ENCODE measurements at regions not wholly inside any gene's neighbourhood (a gene's known extent, or its start where the extent isn't known, plus 50 kb on each side); places are given as distances from the start of the nearest gene placed in this dataset.

- DNase-seq: no peak
Observed at GRCh38 chr18:22355598-22355997, 62.1 kb downstream of the CTAGE1 start.

GRCh38 chr18:22355069-22355468 is 62.6 kb downstream of the CTAGE1 start:
- no peak for DNase-seq

DNA sequence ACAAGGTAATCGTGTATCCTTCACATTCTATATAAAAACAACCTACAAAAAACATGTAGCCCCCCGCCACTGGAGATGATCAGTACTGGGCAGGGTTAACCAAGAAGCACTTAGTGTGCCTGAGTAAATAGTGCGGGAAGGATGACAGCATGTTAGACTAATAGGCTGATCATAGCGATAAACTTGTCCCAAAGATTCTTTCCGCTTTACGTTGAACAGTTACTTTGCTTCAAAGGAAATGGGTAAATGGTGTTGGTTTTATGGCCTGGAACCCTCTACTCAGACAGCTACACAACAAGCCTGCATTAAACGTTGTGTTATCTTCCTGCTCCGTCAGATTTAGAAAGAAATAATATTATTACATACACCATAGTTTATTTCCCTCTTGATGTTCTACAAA is 67.7 kb downstream of the CTAGE1 start:
- DNase-seq: no peak

GRCh38 chr18:22349317-22349898 is 68.3 kb downstream of the CTAGE1 start:
- no peak for DNase-seq

- DNase-seq: no peak
Observed at GRCh38 chr18:22348521-22349316, 69.0 kb downstream of the CTAGE1 start.

DNA sequence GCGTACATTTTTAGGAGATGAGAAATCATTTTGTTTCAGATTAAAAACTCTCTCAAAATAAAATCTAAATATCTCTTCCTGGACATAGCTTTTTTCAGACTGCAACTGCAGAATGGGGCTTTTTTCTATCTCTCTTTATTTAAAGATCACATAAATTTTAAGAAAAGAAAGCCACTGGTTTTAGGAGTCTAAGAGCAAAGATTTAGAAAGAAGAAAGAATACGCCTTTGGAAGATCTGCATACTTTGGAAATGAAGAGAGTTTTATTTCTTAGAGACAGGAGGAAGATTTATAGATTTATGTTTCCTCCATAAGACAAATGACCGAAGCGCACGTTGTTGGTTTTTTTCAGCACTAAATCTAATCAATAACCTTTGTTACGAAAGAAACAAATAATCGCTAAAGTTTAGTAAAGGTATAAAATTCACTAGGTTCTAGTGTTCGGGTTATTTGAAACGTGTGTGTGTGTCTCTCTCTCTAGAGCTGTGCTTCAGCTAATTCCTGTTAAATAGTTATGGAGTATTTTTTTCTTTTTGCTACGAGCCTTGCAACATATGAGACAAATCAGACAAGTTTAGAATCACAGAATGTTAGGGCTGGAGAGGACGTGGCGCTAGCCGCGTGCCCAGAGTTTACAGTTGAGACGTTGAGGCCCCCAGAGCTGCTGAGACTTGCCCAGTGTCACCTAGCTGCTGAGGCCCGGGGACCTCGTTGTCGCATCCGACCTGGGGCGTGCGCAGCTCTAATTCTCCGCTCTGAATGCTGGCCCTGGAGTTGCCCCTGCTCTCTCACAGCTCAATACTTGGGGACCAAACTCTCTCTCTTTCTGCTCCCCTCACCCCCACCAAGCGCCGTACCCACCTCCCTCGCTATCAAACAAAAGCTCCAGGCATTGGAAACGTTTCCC is 69.9 kb downstream of the CTAGE1 start:
- DNase-seq: no peak

- no peak for DNase-seq
Observed at GRCh38 chr18:22346953-22347605, 70.6 kb downstream of the CTAGE1 start.

- no peak for DNase-seq
Observed at GRCh38 chr18:22346401-22346952, 71.2 kb downstream of the CTAGE1 start.

- DNase-seq: no peak
Observed at GRCh38 chr18:22345718-22346117, 72.0 kb downstream of the CTAGE1 start.

GRCh38 chr18:22344908-22345670 is 72.6 kb downstream of the CTAGE1 start:
- DNase-seq: no peak

- no peak for DNase-seq
Observed at GRCh38 chr18:22344445-22344844, 73.3 kb downstream of the CTAGE1 start.

DNA sequence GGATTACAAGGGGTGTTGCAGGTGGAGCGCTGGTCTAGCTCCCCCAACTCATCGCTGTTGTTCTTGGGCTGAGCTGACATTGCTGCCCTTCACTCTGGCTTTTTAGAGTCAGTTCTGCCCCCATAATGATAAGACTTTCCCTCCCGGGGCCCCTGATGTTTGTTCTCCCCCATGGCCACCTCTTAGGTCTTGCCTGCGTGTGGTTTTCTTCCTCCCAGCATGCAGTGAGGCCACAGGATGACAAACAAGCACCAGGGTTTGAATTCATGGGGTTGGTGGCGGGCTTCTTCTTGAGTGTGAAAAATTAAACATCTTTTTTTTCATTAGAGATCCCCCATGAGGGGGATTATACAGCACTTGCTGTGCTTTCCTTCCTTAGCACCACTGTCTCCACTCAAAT is 74.1 kb downstream of the CTAGE1 start:
- DNase-seq: no peak

GRCh38 chr18:22342625-22343024 is 75.1 kb downstream of the CTAGE1 start:
- DNase-seq: no peak

DNA sequence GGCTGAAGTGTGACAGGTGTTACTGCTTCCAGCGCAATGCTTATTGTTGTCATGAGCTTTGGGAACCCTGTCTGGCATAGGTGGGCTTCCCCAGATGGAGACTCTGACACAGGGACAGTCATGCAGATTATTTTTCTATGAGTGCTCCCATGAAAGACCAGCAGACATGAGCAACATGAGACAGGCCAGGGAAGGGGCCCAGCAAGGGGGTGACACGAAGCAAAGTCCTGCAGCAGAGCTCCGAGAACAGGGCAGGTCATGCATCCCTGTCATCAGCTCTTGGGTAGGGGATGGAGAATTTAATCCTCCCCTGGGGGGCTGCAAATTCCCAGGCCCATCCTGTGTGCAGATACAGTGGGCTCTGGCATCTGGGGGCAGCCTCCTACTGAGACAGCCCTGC is 77.4 kb downstream of the CTAGE1 start:
- no peak for DNase-seq

DNA sequence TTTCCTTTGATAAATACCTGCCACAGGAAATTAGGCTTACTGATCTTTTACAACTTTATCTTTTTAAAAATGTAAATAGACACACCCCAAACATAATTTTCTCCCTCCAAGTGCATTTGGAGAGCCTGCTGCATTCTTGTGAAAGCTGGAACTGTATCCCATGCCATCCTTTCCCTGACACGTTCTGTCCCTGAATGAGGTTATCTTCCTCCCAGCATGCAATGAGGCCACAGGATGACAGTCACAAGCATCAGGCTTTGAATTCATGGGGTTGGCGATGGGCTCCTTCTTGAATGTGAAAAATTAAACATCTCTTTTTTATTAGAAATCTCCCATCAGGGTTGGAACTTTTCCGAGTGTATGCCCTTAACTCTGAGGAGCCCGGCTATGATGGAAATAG is 77.8 kb downstream of the CTAGE1 start:
- DNase-seq: no peak

DNA sequence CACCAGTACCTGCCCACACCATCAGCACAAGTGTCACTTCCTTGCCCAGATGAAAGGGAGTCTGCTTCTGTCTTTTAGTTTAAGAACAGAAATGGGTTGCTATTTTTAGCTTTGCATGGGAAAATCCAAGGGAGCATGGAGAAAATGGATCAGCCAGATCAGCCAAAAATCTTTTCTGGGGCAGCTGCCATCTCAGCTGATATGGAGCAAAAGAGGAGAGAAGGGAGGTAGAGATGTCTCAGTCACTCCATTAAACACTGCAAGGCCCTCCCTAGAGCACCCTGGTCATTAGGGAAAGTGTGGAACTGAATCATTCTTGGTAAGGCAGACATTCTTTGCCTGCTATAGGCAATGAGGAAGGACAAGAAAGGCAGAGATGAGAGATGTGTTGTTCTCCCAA is 79.9 kb downstream of the CTAGE1 start:
- DNase-seq: no peak

GRCh38 chr18:22337306-22337705 is 80.4 kb downstream of the CTAGE1 start:
- no peak for DNase-seq

- DNase-seq: no peak
Observed at GRCh38 chr18:22336406-22336805, 81.3 kb downstream of the CTAGE1 start.

- no peak for DNase-seq
Observed at GRCh38 chr18:22335731-22336198, 82.0 kb downstream of the CTAGE1 start.

GRCh38 chr18:22334567-22334966 is 83.1 kb downstream of the CTAGE1 start:
- DNase-seq: no peak
